Hypothalamus (tissue), 51 donors: ENCODE measurements at regions not wholly inside any gene's neighbourhood (a gene's known extent, or its start where the extent isn't known, plus 50 kb on each side); places are given as distances from the start of the nearest gene placed in this dataset.
A peak's percentile ranks its signal among the peaks of the same experiment; 100 is the strongest.
"Not testable (repeated sequence)": the region's sequence is repeated elsewhere in the genome, so short reads cannot be mapped to it uniquely, and the experiment has no call there.

Source experiments
- DNase-seq, 51 donors: peaks; one replicate each; lab custom pipeline; 2025; lab: John Stamatoyannopoulos, UW

DNA sequence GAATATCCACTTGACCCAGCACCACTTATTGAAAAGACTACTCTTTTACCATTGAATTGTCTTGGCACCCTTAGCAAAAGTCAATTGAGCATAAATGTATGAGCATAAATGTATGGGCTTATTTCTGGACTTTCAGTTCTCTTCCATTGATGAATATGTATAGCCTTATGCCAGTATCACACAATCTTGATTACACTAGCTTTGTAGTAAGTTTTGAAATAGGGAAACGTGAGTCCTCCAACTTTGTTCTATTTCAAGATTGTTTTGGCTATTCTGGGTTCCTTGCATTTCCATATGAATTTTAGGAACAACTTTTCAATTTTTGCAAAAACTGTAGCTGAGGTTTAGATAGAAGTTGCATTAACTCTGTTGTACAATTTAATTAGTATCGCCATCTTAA lies 601.0 kb downstream of the TLE1 start:
- DNase-seq, result no peak

DNA sequence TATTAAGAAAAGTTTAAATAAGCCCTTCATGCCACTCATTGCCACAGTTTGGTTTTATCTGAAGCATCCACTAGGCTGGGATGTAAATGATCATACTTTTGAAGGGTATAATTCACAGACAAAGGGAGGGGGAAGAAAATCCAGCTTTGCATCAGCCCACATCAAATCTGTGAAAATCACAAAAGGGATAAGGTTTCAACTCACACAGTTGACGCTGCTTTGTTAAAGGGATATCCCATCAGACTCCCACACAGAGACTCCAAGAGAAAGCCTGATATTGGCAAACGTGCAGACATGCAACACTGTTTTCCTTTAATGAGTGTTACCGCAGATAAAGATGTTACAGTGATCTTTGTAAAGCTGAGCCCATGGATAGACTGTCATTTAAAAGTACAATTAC lies 602.9 kb downstream of the TLE1 start:
- DNase-seq, result no peak

DNA sequence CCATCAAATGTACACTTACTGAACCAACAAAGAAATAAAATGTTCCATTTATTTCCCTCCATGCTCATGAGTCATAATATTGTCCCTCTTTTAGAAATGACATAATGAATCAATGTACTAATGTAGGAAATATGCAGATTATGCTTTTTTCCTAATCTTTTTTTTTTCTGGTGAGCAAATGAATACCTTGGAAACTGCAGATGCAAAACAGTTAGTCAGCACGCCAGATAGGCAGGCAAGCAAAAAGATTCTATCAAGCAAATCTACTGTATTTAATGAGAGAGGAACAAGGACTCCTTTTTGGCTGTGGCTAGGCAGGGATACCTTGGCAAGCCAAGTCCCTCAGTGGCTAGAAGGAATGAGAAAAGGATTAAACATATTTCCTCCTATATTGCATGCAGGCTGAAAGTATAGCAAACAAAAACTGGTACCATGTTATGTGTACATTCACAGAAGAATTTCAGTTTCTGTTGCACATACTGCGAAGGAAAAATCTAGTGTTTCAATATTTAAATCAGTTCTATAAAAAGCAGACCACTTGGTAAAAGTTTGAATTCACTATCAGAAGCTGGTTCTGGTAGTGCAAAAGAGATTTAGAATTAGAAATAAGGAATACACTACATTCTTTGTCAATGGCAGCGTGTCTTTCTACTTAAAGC lies 605.4 kb downstream of the TLE1 start:
- peak in 1 of 51 donors; percentile 4 for DNase-seq

DNA sequence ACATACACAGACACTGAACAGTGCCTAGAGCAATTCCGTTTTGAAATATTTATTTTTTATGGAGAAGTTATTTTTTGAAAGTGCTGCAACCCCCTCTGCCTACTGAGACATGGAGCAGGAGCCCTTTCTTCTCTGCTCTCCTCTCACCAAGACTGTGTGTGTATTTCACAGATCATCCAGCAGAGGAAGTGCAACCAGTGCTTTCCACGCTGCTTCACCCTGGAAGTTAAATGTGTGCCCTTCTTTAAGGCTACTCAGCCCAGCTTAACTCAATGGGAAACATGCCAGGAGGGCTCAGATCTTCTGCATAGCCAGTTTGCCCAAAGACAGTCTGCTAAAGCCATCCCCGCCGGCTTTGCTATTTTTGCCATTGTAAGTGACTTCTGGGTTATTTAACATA lies 606.3 kb downstream of the TLE1 start:
- DNase-seq, result no peak

DNA sequence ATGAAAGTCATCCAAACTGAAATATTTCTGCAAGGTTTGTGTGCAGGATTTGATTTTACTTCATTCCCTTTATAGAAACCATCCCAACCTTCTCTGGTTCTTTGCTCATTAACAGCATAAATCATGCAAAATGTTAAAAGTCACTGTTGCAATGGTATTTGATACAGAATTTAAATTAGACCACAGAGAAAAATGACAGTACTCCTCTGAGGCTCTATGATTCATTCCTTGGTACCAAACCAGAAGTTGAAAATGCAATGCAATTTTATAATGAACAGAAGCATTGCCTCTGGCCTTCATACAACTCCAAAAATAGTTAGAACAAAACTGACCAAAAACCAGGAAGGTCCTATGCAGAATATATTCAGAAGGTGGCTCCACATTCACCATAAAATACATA lies 607.1 kb downstream of the TLE1 start:
- no peak for DNase-seq

DNA sequence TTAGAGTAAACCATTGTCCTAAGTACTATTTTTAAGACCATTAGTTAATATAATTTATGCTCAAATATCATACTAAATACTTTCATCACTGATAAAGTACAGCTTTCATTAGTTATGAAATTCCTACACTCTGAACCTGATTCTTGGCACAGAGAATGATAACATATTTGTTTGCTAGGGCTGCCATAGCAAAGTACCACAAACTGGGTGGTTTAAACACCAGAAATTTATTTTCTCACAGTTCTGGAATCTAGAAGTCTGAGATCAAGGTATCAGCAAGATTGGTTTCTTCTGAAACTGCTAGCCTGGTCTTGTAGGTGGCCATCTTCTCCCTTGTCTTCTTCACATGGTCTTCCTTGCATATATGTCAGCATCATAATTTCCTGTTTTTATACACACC lies 608.4 kb downstream of the TLE1 start:
- DNase-seq, result no peak

DNA sequence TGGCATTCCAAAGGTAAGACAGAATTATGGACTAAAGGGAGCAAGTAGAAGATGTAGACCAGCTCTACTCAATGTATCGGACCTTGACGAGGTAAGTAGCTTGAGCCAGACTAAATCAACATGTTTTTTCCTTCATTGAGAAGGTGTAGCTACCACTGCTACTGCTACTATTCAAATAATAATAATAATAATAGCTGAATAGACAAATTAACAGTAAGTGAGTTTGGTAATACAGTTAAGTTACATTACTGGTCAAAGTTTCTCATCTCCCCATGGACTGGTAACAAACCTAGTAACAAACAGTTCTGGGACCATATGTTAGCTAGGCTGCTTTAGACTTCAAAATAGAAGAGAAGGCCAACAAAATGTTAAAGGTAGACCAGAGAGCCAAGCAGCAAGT lies 609.2 kb downstream of the TLE1 start:
- no peak for DNase-seq

DNA sequence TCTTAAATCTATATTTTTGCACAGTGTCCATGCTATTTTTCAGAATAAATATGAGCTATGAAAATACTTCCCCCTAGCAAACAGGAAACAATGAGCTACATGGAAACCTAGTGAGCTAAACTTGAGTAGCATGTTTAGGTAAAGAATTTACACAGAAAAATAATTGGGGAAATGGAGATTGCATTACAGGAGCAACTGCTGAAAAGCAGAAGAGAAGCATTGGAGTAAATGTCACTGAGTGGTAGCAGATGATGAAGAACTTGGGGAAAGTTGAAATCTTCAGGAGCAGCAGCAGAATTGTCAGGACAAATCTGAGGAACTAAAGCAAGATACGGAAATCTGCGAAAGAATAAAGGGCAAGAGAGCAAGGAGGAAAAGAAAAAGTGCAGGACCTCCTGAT lies 610.3 kb downstream of the TLE1 start:
- DNase-seq, result no peak

DNA sequence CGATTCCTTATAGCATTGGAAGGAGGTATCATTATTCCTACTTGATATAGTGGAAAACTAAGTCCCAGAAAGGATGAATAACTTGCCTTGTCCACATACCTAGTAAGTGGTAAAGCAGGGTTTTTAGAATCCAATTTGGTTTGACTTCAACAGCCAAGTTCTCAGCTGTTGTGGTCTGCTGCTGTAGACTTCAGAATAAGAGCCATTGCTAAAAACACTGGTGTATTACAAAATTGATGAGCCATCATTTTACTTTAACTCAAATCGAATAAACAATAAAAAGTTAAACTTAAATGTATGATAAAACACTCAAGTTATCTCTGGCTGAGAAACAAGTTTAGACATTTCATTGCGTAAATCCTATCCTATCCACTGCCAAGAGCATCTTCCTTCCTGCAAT lies 610.8 kb downstream of the TLE1 start:
- DNase-seq, result no peak

DNA sequence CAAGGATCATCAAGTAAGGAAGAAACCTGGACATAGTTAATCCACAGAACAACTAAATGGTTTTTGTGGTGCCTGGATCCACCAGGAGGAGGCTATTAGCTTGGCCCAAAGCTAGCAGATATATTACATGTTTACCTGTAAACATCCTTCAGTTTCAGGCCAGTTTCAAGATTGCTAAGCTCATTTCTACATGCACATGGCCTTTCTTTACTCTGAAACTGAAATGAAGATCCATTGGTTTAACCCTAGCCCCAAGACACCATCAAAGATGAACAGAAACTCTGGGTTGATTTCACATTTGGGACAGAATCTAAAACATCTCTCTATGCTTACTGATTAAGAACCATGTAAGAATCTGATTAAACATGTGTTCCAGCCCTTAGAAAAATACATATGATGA lies 611.8 kb downstream of the TLE1 start:
- no peak for DNase-seq

DNA sequence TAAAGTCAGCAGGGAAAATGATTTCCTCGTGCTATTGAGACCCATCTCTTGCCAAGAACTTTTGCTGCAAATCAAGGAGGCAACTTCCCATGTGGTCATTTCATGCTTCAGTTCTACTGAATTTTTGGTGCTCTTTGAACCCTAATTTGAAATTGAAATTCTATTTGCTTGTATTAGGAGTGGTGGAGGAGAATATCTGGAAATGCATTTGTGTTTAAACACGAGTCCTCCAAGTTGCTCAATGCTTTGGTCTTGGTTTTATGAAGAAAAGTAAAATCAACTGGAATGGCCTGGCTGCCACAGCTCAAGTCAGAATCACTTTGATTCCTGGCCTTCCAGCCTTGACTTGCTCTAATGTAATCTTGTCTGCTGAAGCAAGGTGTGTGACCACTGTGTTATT lies 613.2 kb downstream of the TLE1 start:
- no peak for DNase-seq

DNA sequence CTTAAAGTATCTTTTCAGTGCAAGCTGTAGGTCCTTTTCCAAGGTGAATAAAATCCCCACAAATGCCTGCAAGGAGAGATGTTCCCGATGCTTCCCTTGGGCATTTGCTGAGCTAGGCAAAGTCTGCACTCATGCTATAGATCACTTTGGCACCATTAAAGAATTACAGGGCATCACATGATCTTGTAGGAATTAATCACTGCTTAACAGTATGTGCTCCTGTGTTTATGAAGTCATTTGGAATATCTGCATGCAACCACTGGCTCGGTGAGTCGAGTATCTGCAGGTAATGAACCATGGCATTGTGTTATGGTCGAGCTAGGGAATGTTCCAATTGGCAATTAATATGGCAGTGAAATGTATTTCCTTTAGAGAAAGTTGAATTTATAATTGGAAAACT lies 615.1 kb downstream of the TLE1 start:
- no peak for DNase-seq

DNA sequence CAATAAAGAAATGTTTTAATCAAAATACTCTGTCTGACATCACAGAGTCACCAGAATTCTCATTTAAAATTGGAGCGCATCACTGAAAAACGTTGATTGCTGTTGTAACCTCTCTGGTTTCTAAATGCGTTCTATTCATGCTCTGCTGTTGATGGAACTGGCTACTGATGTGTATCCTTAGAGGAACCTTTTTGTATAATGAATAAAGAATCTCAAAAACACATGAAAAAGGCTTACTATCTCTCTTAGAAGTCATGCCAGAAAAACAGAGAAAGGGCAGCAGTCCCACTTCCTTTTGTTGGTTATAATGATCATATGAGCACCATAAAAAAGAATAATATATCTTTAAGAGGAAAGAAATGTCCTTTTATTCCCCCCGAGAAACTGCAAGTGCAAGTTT lies 615.5 kb downstream of the TLE1 start:
- DNase-seq, result no peak

DNA sequence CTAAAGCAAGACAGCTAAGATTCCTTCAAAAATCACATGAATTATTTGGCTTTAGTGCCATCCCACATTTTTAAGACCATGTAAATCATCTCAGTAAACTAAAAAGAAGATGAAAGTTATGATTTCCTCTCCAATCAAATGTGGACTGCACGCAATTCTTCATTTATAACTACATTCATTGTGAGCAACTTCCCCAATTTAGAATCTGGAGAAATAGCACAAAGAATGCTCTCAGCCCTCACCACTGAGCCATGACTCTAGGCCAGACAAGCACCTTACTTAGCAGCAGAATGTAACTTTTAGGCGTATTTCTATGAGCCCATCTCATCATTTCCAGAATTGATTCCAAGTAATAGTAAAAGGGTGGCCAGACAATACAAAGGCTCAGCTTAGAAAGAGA lies 616.6 kb downstream of the TLE1 start:
- no peak for DNase-seq

DNA sequence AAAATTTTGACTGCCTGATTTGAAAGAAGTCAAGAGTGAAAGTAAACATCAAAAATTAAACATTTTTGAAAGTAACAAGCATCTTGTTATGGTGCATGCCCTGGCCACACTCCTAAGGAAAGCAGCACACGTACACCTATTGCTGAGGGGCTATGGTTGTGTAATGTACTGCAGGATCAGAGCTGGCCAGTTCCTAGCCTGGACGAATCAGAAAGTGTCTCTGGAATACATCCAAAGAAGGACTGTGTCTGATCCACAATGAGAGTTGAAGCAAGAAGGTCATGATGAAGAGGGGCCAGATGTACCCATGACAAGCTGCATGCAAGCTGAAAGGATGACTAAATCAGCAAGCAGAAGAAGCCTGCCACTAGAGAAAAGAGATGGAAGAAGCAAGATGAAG lies 618.2 kb downstream of the TLE1 start:
- DNase-seq, result no peak

DNA sequence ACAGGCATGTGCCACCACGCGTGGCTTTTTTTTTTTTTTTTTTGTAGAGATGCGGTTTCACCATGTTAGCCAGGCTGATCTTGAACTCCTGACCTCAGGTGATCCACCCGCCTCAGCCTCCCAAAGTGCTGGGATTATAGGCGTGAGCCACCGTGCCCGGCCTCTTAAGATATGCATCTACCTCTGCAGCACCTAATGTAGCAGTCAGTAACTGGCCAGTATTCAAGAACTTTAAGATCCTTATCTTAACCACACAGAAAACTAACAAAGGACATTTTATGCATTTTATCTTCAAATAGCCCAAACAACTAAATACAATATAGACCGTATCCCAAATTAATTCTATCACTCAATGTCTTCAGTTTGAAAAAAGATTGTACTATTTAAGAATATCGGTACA lies 618.7 kb downstream of the TLE1 start:
- DNase-seq, result no peak

DNA sequence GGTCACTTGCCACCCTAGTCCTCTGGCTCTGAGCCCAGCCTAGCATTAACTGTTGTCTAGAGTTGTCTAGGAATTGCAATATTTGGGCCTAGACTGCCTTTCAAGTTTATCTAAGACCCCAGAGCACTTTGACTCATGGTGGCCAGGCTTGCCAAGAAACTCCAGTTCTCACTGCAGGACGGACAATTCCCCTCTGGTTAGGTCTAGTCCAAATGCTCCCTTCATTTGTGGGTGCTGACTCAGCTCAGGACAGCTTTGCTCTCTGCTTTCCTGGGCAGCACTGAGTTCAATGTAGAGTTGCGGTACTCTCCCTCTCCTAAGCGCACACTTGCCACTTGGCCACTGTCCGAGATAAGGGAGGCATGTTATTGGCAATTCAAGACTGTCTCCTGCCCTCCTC lies 619.4 kb downstream of the TLE1 start:
- DNase-seq, result no peak

DNA sequence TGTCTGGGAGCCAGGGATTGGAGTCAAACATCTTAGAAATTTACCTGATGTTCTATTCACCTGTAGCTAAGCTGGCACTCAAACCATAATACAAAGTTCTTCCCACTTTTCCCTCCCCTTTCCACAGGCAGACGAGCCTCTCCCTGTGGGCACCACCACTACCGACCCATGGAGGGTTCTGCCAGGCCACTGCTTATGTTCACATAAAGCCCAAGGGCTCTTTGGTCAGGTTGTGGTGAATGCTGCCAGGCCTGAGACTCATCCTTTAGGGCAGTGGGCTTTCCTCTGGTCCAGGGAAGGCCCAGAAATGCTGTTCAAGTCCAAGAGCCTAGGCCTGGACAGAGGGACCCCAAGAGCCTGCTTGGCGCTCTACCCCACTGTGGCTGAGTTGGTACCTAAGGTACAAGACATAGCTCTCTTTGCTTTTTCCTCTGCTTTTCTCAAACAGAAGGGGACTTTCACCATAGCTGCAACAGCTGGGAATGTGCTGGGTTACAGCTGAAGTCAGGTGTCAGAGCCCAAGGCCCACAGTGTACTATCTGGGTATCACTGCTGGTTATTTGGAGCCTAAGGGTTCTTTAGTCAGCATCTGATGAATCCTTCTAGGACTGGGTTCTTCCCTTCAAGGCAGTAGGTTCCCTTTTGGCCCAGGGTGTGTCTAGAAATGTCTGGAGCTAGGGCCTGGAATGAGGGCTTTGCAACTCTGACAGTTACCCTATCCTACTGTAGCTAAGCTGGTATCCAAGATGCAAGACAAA lies 620.1 kb downstream of the TLE1 start:
- no peak for DNase-seq

DNA sequence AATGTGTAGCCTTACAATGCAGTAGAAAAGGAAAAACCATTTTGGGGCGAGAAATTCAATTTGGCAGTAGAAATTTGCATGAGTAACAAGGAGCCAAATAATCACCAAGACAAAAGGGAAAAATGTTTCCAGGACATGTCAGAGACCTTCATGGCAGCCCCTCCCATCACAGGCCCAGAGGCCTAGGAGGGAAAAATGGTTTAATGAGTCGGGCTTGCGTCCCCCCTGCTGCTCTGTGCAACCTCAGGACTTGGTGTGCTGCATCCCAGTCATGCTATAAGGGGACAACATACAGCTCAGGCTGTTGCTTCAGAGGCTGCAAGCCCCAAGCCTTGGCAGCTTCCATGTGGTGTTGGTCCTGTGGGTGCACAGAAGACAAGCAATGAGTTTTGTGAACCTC lies 626.4 kb downstream of the TLE1 start:
- not testable (repeated sequence) for DNase-seq

DNA sequence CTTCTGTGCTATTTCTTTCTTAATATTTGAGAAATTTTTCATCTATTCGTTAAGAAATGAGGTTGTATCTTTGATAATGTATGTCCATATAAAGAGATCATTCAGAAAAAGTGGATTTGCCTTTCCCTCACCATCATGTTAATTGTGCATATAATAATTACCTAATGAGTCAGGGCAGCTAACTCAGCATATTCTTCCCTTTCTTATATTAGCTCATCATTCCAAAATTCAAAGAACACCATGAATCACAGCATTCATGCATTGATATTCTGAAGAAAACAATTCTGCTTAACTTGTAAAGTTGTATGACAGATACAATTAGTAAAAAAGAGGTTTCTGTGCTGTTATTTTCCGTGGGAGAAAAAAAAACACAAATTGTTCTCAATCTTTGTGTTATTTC lies 630.6 kb downstream of the TLE1 start:
- DNase-seq, result no peak

DNA sequence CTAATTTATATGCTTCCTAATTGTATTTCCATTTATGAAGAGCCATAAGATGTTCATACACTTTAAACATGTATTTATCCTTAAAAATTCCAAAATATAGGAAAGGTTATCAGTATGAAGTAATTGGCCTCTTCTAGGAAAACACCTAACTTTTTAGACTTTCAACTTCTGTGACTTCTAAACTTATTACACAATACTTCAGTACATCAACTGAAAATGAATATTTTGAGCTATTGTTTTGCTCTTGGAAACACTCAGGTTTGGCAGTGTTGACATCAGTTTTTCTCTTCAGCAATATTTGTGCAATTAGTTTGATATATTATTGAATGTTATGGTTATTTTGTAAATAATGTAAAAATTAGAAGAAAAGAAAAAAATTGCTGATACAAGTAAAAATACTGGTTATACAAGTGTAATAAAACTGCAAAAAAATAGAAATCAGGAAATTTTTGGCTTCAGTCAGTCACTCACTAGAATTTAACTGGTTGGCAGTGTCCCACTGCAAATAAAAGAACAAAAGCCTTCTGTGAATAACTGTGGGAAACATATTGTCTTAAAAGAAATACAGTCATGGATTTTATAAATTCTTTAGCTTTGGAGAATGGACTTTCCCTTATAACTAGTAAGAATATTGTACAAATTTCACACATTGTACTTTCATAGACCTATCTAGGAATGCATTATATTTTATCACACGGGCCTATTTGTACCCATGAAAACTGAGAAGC lies 635.9 kb downstream of the TLE1 start:
- no peak for DNase-seq

DNA sequence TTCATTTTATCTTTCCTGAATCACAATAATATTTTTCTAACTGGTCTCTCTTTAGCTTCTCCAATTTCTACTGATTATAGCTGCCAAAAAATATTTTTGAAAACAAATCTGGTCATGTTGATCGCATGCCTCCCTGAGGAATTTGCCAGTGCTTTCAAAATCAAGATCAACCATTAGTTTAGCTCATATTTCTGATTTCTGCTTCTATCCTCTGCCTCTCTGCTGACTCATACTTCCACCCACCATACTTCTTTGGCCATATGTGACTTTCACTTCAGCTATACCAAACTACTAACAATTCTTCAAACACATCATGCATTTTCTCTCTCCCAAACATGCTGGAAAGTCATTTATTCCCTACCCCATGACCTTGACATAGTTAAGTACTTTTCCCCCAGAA lies 636.5 kb downstream of the TLE1 start:
- DNase-seq, result no peak
